ENCODE measurements at regions not wholly inside any gene's neighbourhood (a gene's known extent, or its start where the extent isn't known, plus 50 kb on each side); places are given as distances from the start of the nearest gene placed in this dataset.

DNA sequence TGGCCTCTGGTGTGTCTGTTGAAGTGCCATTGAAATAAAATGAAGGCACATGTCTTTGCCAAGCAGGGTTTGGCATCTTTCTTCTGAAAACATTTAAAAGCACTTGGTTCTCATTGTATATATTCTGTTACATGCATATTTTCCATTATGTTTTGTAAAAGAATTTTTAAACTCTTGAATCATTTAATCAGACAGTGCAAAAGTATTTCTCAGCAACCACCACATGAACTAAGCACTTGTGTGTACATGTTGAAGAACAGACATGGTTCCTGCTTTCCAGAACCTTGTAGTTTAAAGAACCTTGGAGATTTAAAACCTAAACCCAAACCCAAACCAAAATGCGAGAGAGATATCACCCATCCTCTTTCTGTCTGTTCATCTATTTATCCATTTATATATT, 220.3 kb upstream of the GIMD1 start:
- no peak overlapping the region for H3K4me3 ChIP-seq
- intact Hi-C loops (cut with micrococcal nuclease; ENCODE audit: unreplicated experiment), result no loop called here
- in situ Hi-C loops (cut with MboI), result no loop called here
- H3K9ac ChIP-seq (ENCODE audit: control insufficient read depth, insufficient read depth, low read length), result no peak overlapping the region
- no TSS peak for BruUV-seq (replicated peaks)
- ChIA-PET POLR2A (no interaction called here), RAD21 (ENCODE audit: unreplicated experiment) (no interaction called here), SMC1A (ENCODE audit: uncharacterized antibody, unreplicated experiment) (no interaction called here), CTCF (no interaction called here)
- H4K20me1 ChIP-seq (ENCODE audit: control insufficient read depth, insufficient read depth), result no peaks in the 10 kb centered on the region
- H3K4me1 ChIP-seq (ENCODE audit: control insufficient read depth, insufficient read depth, low read length), result no peaks in the 10 kb centered on the region
- no peak overlapping the region for H2AFZ ChIP-seq (ENCODE audit: control insufficient read depth, low read depth, low read length)
- no peak for DNase-seq (ENCODE audit: low read depth, low spot score)
- H3K27me3 ChIP-seq (replicated peaks in 1 of 2; ENCODE audit: control insufficient read depth in 2 of 2, insufficient read depth in 2 of 2, low read length in 1 of 2), result no peaks in the 10 kb centered on the region
- FAIRE-seq, result no peak
- no peaks in the 10 kb centered on the region for H3K9me3 ChIP-seq (replicated peaks; ENCODE audit: control insufficient read depth, insufficient read depth, low read length)
- ATAC-seq, result no peak
- 0% methylated on average over 1 of the region's 1 CpG for WGBS (ENCODE audit: insufficient coverage, insufficient replicate concordance, low lambda C conversion rate, missing lambda C conversion rate)
- TF ChIP-seq ASH2L (IDR thresholded peaks at IDR 0.05; ENCODE audit: borderline replicate concordance, low read depth) (no peak), RB1 (IDR thresholded peaks at IDR 0.05; ENCODE audit: borderline replicate concordance) (no peak), SUPT20H (IDR thresholded peaks at IDR 0.05; ENCODE audit: borderline replicate concordance, control insufficient read depth, low read depth, low read length) (no peak), ETV6 (conservative IDR thresholded peaks at IDR 0.05 in 1 of 2, IDR thresholded peaks at IDR 0.05 in 1 of 2; ENCODE audit: borderline replicate concordance in 1 of 2, low read depth in 1 of 2) (no peak), POLR2AphosphoS2 (IDR thresholded peaks at IDR 0.05; ENCODE audit: low read depth, low read length) (no peak), NR2C1 (IDR thresholded peaks at IDR 0.05) (no peak)
- TF ChIP-seq, protein P1, sequence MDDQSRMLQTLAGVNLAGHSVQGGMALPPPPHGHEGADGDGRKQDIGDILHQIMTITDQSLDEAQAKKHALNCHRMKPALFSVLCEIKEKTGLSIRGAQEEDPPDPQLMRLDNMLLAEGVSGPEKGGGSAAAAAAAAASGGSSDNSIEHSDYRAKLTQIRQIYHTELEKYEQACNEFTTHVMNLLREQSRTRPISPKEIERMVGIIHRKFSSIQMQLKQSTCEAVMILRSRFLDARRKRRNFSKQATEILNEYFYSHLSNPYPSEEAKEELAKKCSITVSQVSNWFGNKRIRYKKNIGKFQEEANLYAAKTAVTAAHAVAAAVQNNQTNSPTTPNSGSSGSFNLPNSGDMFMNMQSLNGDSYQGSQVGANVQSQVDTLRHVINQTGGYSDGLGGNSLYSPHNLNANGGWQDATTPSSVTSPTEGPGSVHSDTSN (IDR thresholded peaks at IDR 0.05; ENCODE audit: insufficient replicate concordance, low read depth, low read length), result no peak
- TF ChIP-seq, protein P2, sequence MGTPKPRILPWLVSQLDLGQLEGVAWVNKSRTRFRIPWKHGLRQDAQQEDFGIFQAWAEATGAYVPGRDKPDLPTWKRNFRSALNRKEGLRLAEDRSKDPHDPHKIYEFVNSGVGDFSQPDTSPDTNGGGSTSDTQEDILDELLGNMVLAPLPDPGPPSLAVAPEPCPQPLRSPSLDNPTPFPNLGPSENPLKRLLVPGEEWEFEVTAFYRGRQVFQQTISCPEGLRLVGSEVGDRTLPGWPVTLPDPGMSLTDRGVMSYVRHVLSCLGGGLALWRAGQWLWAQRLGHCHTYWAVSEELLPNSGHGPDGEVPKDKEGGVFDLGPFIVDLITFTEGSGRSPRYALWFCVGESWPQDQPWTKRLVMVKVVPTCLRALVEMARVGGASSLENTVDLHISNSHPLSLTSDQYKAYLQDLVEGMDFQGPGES (IDR thresholded peaks at IDR 0.05), result no peak
- TF ChIP-seq, protein P3, sequence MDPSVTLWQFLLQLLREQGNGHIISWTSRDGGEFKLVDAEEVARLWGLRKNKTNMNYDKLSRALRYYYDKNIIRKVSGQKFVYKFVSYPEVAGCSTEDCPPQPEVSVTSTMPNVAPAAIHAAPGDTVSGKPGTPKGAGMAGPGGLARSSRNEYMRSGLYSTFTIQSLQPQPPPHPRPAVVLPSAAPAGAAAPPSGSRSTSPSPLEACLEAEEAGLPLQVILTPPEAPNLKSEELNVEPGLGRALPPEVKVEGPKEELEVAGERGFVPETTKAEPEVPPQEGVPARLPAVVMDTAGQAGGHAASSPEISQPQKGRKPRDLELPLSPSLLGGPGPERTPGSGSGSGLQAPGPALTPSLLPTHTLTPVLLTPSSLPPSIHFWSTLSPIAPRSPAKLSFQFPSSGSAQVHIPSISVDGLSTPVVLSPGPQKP (IDR thresholded peaks at IDR 0.05; ENCODE audit: low read depth, low read length), result no peak
- no peak overlapping the region for H3K4me2 ChIP-seq (ENCODE audit: control insufficient read depth, insufficient read depth)
- H3K36me3 ChIP-seq (ENCODE audit: control insufficient read depth in 2 of 2, insufficient read depth in 2 of 2, low read length in 1 of 2), result no peaks in the 10 kb centered on the region
- no peaks in the 10 kb centered on the region for H3K79me2 ChIP-seq (ENCODE audit: control insufficient read depth, insufficient read depth, low read length)
- no peak overlapping the region for H3K27ac ChIP-seq (ENCODE audit: control insufficient read depth, insufficient read depth)
